RCC 7860 (cell line): ENCODE measurements at regions not wholly inside any gene's neighbourhood (a gene's known extent, or its start where the extent isn't known, plus 50 kb on each side); places are given as distances from the start of the nearest gene placed in this dataset.

Source experiments
- DNase-seq: peaks from one replicate; pipeline ENCODE4 v3.0.0-alpha.2; 2015; ENCODE audit warnings: low spot score
- FAIRE-seq: peaks from 2 replicates; lab custom pipeline; 2012; peaks lifted over from hg19 to GRCh38; lab: Jason Lieb, UNC

DNA sequence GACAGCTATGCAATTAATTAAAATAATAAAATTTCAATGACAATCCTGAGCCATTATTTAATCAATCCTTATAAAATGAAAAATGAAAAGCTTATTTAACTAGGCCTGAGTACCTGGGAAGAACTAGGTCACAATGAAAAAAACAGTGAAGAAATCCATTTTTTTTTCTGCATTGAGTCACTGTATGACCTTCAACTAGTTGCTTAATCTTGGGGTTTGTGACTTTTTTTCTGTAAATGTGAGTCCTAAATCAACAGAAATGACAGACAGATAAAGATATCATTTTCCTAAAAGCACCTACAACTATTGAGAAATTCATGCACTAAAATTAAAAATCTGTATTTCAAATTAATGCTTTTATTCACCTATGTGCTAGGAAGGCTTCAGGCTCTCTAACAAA lies 96.8 kb downstream of the TMEM26 start:
- FAIRE-seq, result no peak
- no peak for DNase-seq

DNA sequence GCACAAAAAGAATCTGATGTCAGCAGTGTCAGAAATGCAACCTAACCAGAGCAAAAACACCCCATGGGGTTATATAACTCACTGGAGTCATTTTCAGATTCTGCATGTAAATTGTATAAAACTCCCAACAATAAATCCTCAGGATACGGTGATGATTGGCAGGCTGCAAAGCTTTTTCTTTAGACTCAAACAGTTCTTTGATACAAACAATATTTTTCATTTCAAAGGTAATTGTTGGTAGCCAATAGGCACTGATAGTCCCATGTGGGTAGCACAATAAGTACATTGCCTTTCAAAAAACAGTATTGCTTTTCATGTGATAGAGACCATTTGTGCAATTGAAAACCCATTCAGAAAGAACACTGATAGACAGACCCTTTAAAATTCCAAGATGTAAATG lies 98.0 kb downstream of the TMEM26 start:
- FAIRE-seq, result no peak
- DNase-seq, result no peak

- DNase-seq (no peak), FAIRE-seq (no peak)
These were observed 98.7 kb downstream of the TMEM26 start for GRCh38 chr10:61354401-61354975.

- FAIRE-seq (no peak), DNase-seq (no peak)
These were observed 102.4 kb downstream of the TMEM26 start for GRCh38 chr10:61350794-61351193.

- no peak for DNase-seq
- no peak for FAIRE-seq
These were observed 103.1 kb downstream of the TMEM26 start for GRCh38 chr10:61350068-61350467.

DNA sequence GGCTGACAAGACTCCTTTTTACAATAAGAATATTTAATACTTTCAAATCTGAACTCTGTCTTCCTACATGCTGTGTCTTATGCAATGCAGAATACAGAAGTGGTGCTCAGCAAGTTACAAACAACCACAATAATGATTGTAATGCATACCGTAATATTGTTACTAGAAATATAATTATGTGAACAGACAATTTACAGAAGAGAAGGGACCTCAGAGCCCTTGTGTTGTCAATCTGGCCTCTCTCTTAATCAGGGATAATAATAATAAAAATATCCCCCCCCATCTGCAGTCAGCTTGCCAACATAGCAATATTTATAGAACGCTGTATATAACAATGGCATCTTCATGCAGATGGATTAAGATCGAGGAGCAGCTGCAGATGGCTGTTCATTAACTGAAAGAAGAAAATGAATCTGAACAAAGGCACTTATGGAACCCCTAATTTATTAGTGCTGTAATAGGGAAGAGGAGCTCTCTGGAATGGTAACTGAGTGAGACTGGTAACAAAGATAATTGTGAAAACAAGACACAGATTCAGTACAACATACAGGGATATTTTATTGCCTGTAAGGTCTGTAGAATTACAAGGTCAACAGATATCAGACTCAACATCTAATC lies 106.3 kb downstream of the TMEM26 start:
- FAIRE-seq, result no peak
- DNase-seq, result no peak

GRCh38 chr10:61343796-61344195 lies 109.4 kb downstream of the TMEM26 start:
- DNase-seq (no peak), FAIRE-seq (no peak)

DNA sequence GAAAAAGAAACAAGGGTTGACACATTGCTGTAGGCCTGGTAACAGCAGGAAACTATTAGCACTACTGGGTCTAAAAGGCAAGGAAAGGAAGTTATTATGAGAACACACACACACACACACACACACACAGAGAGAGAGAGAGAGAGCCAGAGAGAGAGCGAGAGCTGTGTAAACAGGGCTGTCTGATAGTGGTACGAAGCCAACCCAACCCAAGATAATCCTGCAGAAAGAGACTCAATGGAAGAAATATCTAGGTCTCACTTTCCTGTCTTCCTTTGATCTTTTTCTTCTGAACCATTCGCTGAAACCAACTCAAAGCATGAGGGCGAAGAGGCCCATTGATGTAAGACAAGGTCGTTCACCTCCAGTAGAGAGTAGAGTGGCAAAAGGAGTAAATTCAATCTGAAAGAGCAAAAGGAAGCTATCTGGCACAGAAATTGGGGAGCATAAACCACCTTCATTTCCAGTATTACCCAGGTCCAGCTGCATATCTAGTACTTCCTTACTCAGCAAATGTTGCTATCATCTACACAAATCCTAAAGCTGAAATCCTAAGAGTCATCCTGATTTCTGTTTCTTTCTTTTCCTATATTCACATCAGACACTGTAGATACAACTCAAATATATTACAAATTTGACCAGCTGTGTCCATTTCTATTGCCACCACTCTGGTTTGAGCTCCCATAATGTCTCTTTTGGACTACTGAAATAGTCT lies 110.2 kb downstream of the TMEM26 start:
- DNase-seq (no peak), FAIRE-seq (no peak)

DNA sequence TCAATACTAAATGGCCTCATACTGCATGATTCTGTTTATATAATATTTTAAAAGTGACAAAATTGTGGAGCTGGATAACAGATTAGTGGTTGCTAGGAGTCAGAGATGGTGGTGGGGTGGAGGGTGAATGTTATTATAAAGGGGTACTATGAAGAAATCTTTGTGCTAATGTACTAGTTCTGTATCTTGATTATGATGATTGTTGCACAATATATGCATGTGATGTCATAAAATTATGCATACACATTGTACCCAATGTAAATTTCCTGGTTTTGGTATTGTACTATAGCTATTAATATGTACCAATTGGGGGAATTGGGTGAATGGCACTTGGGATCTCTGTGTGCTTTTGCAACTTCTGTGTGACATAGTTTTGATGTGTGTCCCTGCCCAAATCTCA lies 112.2 kb downstream of the TMEM26 start:
- DNase-seq, result no peak

DNA sequence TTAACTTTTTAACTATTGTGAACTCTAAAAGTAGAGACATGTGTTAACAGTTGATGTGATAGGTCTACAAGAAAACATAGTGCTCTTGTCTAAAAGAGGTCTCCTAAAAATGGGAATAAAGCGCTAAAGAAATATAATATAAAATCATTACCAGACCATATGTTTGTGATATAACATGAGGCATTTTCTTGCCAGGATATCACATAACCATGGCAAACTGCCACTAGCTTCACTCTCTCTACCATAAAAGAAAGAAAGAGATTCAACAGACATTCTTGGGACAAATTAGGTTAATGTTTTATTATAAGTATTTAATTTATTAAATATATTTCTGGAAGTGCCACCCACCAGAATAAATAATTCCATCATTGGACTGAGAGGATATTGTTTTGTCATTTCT lies 115.0 kb downstream of the TMEM26 start:
- FAIRE-seq (no peak), DNase-seq (no peak)

More for the DNA sequence above, 112.2 kb downstream of the TMEM26 start:
- no peak for FAIRE-seq

DNA sequence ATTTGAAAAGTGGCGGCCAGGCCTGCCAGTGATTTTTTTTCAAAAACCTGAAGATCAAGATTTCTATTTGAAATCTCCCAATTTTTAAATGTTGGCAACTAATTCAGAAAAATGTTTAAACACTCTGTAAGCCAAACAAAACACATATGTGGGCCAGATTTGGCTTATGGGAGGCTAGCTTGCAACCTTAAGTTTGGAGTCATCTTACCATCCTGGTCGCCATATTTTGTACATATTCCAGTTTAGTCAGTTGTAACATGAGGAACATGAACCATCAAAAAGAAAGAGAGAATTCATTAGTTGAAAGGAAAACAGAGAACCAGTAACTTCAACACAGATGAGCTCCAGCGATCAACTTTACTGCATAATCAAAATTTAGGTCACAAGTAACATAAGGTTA lies 115.4 kb downstream of the TMEM26 start:
- DNase-seq (no peak), FAIRE-seq (no peak)

- FAIRE-seq (no peak), DNase-seq (no peak)
These were observed 116.3 kb downstream of the TMEM26 start for GRCh38 chr10:61336831-61337230.

DNA sequence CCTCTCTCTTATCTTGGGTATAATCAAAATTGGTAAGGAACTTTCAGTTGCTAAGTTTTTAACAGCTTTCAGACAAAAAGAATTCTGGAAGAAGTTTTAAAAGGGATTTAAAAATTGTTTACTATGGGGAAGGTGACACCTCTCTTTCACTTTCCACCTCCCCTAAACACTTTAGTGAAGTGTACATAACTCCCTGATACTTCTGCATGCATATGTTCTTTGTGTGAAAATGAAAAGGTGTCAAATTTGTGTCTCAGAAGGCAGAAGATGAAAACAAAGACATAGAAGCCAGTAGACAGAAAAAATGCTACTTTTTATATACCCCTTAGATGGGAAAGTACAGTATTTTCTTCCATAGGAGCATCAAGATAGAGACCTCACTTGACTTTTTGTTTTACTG lies 117.8 kb downstream of the TMEM26 start:
- FAIRE-seq, result no peak
- DNase-seq, result no peak

- FAIRE-seq (no peak), DNase-seq (no peak)
These were observed 120.6 kb downstream of the TMEM26 start for GRCh38 chr10:61332581-61332980.

DNA sequence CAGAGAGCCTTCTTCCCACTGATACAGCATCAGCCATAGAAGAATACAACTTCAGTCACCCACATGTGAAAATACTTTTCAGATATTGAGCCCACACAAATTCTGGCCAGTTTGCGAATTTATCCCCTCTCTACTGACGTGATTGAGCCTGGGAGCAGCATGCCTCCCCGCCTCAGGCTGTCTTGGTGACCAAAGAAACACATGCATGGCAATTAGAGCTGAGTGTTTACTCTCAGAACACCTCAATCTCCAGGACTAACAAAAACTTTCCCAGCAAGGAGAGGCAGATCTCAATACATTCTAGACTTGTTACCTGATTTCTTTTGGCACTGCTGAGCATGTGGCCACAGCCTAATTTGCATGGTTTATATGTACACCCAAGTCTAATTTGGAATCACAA lies 122.5 kb downstream of the TMEM26 start:
- FAIRE-seq (no peak), DNase-seq (no peak)

- FAIRE-seq, result no peak
These were observed 123.3 kb downstream of the TMEM26 start for GRCh38 chr10:61329854-61330253.

DNA sequence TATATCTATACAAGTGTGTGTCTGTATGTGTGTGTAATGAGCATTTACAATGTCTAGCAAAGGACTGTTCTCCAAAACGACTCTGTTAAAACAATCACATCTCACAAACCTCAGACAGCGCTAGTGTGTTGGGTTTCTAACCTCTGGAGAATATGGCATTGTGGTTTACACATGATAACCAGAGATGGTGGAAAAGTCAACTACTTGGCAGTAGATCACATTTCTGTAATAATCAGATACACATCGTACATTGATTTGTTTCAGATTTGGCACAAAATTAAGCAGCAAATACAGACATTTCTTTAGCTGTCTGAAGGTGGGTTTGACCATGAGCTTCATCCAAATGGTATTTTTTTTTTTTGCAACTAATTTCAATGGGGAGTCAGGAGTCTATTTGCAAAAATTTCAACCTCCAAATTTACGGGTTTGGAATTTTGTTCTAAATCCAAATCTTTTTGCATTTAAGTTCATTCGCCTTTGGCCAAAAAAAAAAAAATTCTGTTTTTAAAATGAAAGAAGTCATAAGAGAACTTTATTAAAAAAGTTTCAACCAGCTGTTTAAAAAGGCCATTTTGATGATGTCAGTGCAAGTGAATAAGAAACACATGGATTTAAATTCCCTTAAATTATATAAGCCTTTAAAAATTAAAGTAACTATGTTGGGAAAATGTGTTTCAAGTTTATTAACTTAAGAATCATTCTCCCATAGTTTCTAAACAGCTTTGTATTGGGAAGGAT lies 127.8 kb downstream of the TMEM26 start:
- no peak for FAIRE-seq

More at GRCh38 chr10:61329854-61330253, 123.3 kb downstream of the TMEM26 start:
- no peak for DNase-seq

DNA sequence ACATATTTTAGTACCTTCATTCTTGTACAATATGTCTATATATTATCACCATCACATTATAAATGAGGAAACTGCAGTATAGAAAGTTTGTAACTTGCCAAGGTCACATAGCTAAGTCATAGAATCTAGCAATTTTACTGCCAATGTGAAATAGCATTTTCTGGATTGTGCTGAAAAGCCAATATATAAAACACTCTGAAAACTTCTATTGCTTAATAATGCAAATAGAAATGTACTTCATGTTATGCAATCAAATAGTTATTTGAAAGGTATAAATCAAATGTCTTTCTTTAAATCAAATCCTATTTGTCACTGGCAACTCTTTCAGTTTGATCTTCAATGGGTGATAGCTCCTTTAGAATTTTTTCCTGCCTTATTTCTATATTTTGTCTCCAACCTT lies 129.5 kb downstream of the TMEM26 start:
- FAIRE-seq (no peak), DNase-seq (no peak)

More for the DNA sequence above, 127.8 kb downstream of the TMEM26 start:
- no peak for DNase-seq

DNA sequence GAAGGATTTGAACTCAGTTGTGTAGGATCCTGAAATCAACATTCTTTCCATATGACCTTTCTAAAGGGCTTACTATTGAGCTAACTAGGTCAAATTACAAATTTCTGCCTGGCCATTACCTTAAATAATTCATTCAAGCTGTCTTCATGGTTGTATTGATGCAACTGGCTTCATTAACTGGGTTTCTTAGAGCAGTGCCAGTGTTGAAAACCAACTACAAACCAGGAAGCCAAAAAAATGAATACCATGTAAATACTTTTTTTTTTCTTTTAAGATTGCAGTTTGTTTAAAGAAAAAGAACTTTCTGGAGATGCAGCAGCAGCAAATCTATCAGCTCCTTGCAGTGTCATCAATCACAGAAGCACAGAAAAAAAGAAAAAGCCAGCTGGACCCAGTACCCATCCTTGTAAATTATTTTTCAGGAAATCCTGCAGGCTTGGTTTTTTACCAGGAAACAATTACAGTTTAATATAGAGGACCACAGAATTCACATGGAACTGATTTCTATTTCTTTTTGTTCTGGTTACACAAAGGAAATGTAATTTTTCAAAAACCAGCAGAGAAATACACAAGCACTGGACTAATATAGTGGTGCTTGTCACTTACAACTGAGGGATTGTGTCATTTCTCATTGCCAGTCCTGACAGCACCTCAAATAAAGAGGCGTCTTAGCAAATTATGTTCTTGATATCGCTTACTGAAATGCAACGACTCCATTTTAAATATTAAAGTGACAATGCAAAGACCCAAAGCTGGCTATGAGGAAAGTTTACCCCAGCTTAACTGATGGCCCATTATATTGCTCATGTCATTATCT lies 131.9 kb downstream of the TMEM26 start:
- DNase-seq, result no peak
- FAIRE-seq, result no peak

DNA sequence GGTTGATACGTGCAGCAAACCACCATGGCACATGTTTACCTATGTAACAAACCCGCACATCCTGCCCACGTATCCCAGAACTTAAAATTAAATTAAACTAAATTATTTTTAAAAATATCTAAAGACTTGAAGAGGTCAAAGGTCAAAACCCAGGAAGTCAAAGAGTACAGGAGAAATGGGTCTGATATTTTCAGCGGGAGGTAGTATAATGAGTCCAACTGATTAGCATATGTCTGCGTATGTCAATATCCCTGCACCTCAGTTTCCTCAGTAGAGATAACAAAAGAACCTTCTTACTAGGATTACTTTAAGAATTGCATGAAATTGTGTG lies 133.0 kb downstream of the TMEM26 start:
- FAIRE-seq, result no peak
- no peak for DNase-seq
